WTC11 (cell line): ENCODE measurements at regions not wholly inside any gene's neighbourhood (a gene's known extent, or its start where the extent isn't known, plus 50 kb on each side); places are given as distances from the start of the nearest gene placed in this dataset.

Source experiments
- EMX1 ChIP-seq: fragments of 250-450 bp; sonication (Bioruptor Pico); IDR thresholded peaks from 2 replicates; pipeline ENCODE4 v1.8.0; 2021; ENCODE audit warnings: mild to moderate bottlenecking
- GABPB1 ChIP-seq: sonication (generic); formaldehyde crosslinking; IDR thresholded peaks from 2 replicates; pipeline ENCODE4 v1.8.1; 2023; ENCODE audit warnings: mild to moderate bottlenecking, missing genetic modification reagents
- MAX ChIP-seq: sonication (generic); formaldehyde crosslinking; IDR thresholded peaks from 2 replicates; pipeline ENCODE4 v1.8.0; 2022; ENCODE audit warnings: mild to moderate bottlenecking, missing genetic modification reagents
- NFE2L1 ChIP-seq: sonication (generic); formaldehyde crosslinking; IDR thresholded peaks from 2 replicates; pipeline ENCODE4 v1.8.1; 2023; ENCODE audit warnings: missing genetic modification reagents
- SP1 ChIP-seq: sonication (generic); formaldehyde crosslinking; conservative IDR thresholded peaks from 2 replicates; pipeline ENCODE4 v1.8.1; 2022; ENCODE audit warnings: missing genetic modification reagents
- ZBTB21 ChIP-seq: sonication (generic); formaldehyde crosslinking; IDR thresholded peaks from 2 replicates; pipeline ENCODE4 v1.8.1; 2023; ENCODE audit warnings: mild to moderate bottlenecking, missing genetic modification reagents, borderline replicate concordance
- ZNF416 ChIP-seq: fragments of 250-450 bp; sonication (Bioruptor Pico); IDR thresholded peaks from 2 replicates; pipeline ENCODE4 v1.9.0; 2021; ENCODE audit warnings: mild to moderate bottlenecking, inconsistent platforms
- TF ChIP-seq, protein P1 (sequence below): fragments of 200-600 bp; IDR thresholded peaks from 2 replicates; pipeline ENCODE4 v1.8.0; 2022; ENCODE audit warnings: antibody characterized with exemption
- TF ChIP-seq, protein P2 (sequence below): sonication (generic); formaldehyde crosslinking; IDR thresholded peaks from 2 replicates; pipeline ENCODE4 v1.8.0; 2022; ENCODE audit warnings: mild to moderate bottlenecking, missing genetic modification reagents

- TF ChIP-seq, protein P1, sequence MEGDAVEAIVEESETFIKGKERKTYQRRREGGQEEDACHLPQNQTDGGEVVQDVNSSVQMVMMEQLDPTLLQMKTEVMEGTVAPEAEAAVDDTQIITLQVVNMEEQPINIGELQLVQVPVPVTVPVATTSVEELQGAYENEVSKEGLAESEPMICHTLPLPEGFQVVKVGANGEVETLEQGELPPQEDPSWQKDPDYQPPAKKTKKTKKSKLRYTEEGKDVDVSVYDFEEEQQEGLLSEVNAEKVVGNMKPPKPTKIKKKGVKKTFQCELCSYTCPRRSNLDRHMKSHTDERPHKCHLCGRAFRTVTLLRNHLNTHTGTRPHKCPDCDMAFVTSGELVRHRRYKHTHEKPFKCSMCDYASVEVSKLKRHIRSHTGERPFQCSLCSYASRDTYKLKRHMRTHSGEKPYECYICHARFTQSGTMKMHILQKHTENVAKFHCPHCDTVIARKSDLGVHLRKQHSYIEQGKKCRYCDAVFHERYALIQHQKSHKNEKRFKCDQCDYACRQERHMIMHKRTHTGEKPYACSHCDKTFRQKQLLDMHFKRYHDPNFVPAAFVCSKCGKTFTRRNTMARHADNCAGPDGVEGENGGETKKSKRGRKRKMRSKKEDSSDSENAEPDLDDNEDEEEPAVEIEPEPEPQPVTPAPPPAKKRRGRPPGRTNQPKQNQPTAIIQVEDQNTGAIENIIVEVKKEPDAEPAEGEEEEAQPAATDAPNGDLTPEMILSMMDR = no peak
- no peak for TF ChIP-seq SP1 (CRISPR knock-in tag)
- TF ChIP-seq ZNF416 = no peak
- TF ChIP-seq EMX1 = no peak
- no peak for TF ChIP-seq NFE2L1
- no peak for TF ChIP-seq GABPB1 (CRISPR knock-in tag)
- TF ChIP-seq, protein P2, sequence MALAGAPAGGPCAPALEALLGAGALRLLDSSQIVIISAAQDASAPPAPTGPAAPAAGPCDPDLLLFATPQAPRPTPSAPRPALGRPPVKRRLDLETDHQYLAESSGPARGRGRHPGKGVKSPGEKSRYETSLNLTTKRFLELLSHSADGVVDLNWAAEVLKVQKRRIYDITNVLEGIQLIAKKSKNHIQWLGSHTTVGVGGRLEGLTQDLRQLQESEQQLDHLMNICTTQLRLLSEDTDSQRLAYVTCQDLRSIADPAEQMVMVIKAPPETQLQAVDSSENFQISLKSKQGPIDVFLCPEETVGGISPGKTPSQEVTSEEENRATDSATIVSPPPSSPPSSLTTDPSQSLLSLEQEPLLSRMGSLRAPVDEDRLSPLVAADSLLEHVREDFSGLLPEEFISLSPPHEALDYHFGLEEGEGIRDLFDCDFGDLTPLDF = no peak
- TF ChIP-seq ZBTB21 = no peak
- no peak for TF ChIP-seq MAX (CRISPR knock-in tag)
These were observed 306.4 kb downstream of the SLCO4C1 start for GRCh38 chr5:101989659-101990058.
